ENCODE measurements at regions not wholly inside any gene's neighbourhood (a gene's known extent, or its start where the extent isn't known, plus 50 kb on each side); places are given as distances from the start of the nearest gene placed in this dataset.
"Not testable (repeated sequence)": the region's sequence is repeated elsewhere in the genome, so short reads cannot be mapped to it uniquely, and the experiment has no call there.

- DNase-seq: no peak
Measured at GRCh38 chr3:187795207-187795960, 50.1 kb upstream of the BCL6 start.

DNA sequence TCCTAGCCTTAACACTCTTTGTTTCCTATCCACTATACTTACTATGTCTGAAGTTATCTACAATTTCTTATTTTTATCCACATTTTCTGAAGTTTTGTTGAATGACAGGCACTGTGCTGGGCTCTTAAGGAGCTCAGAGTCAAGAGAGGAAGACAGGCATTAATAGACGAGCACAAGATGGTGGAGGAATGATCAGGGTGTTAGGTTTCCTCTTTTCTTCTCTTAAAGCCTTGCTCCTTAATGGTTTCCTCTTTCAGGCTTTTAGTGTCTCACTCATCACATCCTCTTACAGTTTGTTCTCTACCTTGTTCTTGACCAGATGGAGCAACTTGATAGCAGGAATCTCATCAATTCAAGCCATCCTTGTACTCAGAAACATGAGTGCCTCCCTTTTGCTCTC, 52.9 kb upstream of the BCL6 start:
- DNase-seq: no peak

GRCh38 chr3:187798531-187799530, 53.6 kb upstream of the BCL6 start:
- DNase-seq: no peak

GRCh38 chr3:187799942-187800641, 54.8 kb upstream of the BCL6 start:
- no peak for DNase-seq

GRCh38 chr3:187801152-187801551, 55.9 kb upstream of the BCL6 start:
- no peak for DNase-seq

GRCh38 chr3:187802203-187802927, 57.1 kb upstream of the BCL6 start:
- DNase-seq: no peak

- DNase-seq: no peak
Measured at GRCh38 chr3:187802928-187803259, 57.6 kb upstream of the BCL6 start.

DNA sequence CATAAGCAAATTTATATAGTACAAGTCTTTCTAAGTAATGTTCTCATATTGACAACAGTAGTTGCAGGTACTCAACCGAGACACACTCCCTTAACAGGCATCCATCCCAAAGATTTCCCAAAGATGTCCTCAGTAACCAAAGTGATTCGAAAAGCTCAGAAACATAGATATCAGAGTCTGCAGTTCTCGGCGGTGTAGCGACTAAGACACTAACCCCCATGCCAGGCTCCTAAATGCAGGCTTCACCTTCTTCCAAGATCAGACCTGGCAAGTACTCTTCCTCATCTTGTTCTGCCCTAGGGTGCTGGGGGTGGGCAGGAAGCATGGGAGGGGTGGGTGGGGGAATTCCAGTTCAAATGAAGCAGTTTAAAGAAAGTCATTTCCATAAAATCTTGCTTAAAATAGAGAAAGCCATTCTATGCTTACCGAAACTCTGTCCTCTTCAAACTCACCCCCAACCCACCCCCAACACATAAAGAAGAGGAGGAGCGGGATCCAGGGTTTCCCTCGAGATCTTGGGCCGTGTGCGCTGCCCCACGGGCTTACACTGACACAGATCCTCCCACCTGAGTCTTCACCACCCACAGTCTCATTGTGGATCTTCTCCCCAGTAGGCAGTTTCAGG, 59.0 kb upstream of the BCL6 start:
- DNase-seq: no peak

- no peak for DNase-seq
Measured at GRCh38 chr3:187804745-187805121, 59.5 kb upstream of the BCL6 start.

- no peak for DNase-seq
Measured at GRCh38 chr3:187805774-187806173, 60.5 kb upstream of the BCL6 start.

- DNase-seq: no peak
Measured at GRCh38 chr3:187807086-187807862, 62.0 kb upstream of the BCL6 start.

GRCh38 chr3:187808527-187808895, 63.2 kb upstream of the BCL6 start:
- no peak for DNase-seq

- DNase-seq: no peak
Measured at GRCh38 chr3:187809612-187809991, 64.3 kb upstream of the BCL6 start.

GRCh38 chr3:187810021-187810446, 64.8 kb upstream of the BCL6 start:
- no peak for DNase-seq

GRCh38 chr3:187811585-187812250, 66.5 kb upstream of the BCL6 start:
- DNase-seq: no peak

GRCh38 chr3:187812496-187812895, 67.2 kb upstream of the BCL6 start:
- DNase-seq: no peak

- no peak for DNase-seq
Measured at GRCh38 chr3:187813198-187813597, 67.9 kb upstream of the BCL6 start.

- DNase-seq: not testable (repeated sequence)
Measured at GRCh38 chr3:187817766-187818165, 72.5 kb upstream of the BCL6 start.

DNA sequence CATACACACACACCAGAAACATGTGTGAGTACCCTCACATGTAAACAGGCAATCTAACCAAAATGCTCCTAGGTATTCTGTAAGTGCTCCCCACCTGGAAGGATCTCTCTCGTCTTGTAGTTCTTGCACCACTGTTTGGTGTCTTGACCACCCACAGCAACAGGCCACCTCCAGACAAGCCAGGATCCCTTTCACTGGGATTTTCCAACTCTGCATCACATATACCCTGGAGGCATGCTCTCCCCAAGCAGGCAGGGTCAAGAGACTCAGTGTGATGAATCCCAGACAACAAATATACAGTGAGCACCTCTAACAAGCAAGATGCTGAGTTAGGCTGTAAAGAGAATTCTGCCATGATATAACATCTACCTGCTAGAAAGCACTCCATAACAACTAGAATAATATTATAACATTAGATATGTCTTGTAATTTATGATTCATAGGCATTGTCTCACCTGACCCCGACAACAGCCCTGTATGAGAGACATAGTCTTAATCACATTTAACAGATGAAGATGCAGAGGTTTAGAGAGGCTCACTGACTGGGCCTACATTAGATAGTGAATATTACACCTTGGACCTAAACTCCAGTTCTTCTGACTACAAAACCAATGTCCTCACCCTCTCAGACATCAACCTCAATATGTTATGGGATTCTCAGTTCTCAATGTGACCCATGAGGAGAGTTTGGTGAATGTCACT, 76.5 kb upstream of the BCL6 start:
- DNase-seq: no peak

GRCh38 chr3:187822402-187822801, 77.1 kb upstream of the BCL6 start:
- DNase-seq: no peak
